ENCODE measurements at regions not wholly inside any gene's neighbourhood (a gene's known extent, or its start where the extent isn't known, plus 50 kb on each side); places are given as distances from the start of the nearest gene placed in this dataset.
A peak's percentile ranks its signal among the peaks of the same experiment; 100 is the strongest.

DNA sequence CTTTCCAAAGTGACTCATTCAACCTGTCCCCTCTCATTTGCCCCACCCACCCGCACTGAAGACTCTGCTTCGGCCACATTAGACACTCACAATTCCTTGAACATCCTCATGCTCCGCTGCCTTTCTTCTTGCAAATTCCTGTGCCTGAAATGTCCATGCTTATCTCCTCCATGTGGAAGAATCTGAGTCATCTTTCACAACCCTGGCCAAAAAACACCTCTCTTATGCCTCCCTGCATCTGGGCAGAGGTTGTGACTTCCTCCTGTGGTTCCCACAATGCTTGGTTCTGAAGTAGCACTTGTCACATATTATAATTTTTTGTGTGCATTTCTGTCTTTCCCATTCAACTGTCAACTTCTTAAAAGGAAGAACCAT is 238.6 kb downstream of the ENC1 start:
- H3K36me3 Mint-ChIP-seq (ENCODE audit: insufficient read depth): no peaks in the 10 kb centered on the region
- no peak overlapping the region for H3K4me3 Mint-ChIP-seq (ENCODE audit: low read depth)
- peaks cover 3% of the 10 kb centered on the region for H3K4me1 Mint-ChIP-seq (ENCODE audit: low read depth)
- no peak for DNase-seq (ENCODE audit: low spot score, unreplicated experiment)
- H3K27me3 Mint-ChIP-seq: no peaks in the 10 kb centered on the region
- TF ChIP-seq, protein P1, sequence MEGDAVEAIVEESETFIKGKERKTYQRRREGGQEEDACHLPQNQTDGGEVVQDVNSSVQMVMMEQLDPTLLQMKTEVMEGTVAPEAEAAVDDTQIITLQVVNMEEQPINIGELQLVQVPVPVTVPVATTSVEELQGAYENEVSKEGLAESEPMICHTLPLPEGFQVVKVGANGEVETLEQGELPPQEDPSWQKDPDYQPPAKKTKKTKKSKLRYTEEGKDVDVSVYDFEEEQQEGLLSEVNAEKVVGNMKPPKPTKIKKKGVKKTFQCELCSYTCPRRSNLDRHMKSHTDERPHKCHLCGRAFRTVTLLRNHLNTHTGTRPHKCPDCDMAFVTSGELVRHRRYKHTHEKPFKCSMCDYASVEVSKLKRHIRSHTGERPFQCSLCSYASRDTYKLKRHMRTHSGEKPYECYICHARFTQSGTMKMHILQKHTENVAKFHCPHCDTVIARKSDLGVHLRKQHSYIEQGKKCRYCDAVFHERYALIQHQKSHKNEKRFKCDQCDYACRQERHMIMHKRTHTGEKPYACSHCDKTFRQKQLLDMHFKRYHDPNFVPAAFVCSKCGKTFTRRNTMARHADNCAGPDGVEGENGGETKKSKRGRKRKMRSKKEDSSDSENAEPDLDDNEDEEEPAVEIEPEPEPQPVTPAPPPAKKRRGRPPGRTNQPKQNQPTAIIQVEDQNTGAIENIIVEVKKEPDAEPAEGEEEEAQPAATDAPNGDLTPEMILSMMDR (IDR thresholded peaks at IDR 0.05; ENCODE audit: unreplicated experiment): no peak
- H3K27ac Mint-ChIP-seq: no peak overlapping the region
- no peaks in the 10 kb centered on the region for H3K9me3 Mint-ChIP-seq (ENCODE audit: low read depth)

DNA sequence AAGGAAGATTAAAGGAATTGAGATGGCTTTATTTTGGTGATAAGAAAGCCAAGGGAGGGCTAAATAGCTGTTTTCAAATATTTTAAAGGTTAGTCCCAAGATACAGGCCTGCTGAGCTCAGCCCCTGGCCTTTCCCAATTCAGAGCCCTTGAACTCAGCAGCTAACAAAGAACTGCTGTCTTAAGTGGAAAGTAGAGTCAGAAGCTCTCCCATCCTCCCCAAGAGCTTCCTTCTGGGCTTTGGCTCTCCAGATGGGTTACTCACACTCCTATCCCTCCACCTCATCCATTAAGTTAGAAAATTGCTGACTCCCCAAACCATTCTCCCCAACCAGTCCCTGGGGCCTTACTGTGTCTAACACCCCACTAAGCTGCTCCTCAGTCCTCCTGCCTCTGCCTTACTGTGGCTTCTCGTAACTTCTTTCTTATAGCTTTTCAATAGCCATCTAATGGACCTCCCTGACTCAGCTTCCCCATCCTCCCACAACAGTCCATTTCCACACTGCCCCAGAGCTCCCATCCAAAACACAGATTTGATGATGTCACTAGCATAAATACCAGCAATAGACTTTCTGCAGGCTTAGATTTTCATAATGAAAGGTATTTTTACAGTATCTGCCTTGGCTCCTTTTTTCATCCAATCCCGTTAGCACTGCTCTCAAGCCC is 239.1 kb downstream of the ENC1 start:
- Mint-ChIP-seq H3K27me3 (no peaks in the 10 kb centered on the region), H3K27ac (no peak overlapping the region), H3K4me1 (ENCODE audit: low read depth) (peaks cover 7% of the 10 kb centered on the region), H3K9me3 (ENCODE audit: low read depth) (no peaks in the 10 kb centered on the region), H3K36me3 (ENCODE audit: insufficient read depth) (no peaks in the 10 kb centered on the region), H3K4me3 (ENCODE audit: low read depth) (no peak overlapping the region)
- TF ChIP-seq, protein P1 (IDR thresholded peaks at IDR 0.05; ENCODE audit: unreplicated experiment): no peak
- DNase-seq (ENCODE audit: low spot score, unreplicated experiment): no peak

DNA sequence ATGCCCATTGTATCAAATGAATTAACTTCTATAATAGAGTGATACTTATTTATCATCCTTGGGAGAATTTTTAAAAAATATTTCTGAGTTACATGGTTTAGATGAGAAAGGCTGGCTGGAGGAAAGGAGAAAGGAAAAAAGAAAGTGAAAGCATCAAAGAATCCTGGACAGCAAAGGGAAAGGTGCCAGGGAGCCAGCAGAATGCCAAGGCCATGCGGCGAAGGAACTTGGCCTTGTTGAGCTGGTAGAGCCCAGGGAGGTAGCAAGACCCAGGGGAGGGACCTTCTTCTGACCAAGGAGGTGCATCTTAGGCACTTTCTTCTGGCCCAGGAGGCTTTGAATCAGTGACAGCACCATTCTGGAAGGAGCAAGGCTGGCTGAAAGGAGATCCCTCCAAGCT is 240.5 kb downstream of the ENC1 start:
- Mint-ChIP-seq H3K36me3 (ENCODE audit: insufficient read depth) (no peaks in the 10 kb centered on the region), H3K9me3 (ENCODE audit: low read depth) (no peaks in the 10 kb centered on the region), H3K27me3 (no peaks in the 10 kb centered on the region), H3K27ac (no peak overlapping the region), H3K4me3 (ENCODE audit: low read depth) (no peak overlapping the region), H3K4me1 (ENCODE audit: low read depth) (peaks cover 16% of the 10 kb centered on the region)
- TF ChIP-seq, protein P1 (IDR thresholded peaks at IDR 0.05; ENCODE audit: unreplicated experiment): no peak
- DNase-seq (ENCODE audit: low spot score, unreplicated experiment): no peak

DNA sequence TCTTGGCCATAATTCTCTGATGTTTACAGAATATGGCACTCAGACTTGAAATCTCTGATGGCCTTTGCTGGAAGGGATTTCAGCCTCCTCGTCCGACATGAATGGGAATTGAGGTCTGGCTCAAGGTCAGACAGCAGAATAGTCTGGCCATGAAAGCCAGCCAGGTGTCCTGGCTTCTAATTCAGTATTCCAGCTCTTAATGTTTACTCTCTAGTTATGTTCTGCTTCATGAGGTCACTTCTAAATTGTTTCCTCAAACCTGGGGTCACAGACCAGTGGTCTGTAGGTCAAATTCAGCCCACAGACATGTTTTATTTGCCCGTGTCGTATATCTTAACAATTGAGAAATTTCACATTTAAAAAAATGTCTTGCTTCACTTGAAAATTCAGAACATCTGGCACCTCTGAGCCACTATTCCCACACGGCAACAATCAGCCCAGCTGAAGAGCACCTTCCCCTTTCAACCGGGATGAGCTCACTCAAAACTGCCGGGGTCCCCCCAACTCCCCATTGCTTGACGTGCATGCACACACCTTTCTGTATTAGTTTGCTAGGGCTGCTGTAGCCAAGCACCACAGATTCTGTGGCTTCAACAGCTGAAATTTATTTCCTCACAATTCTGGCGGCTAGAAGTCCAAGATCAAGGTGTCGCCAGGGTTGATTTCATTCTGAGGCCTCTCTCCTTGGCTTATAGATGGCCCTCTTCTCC is 243.5 kb downstream of the ENC1 start:
- H3K27ac Mint-ChIP-seq: no peak overlapping the region
- TF ChIP-seq, protein P1 (IDR thresholded peaks at IDR 0.05; ENCODE audit: unreplicated experiment): no peak
- no peaks in the 10 kb centered on the region for H3K36me3 Mint-ChIP-seq (ENCODE audit: insufficient read depth)
- H3K4me1 Mint-ChIP-seq (ENCODE audit: low read depth): peaks cover 34% of the 10 kb centered on the region
- DNase-seq (ENCODE audit: low spot score, unreplicated experiment): no peak
- no peak overlapping the region for H3K4me3 Mint-ChIP-seq (ENCODE audit: low read depth)
- H3K27me3 Mint-ChIP-seq: no peaks in the 10 kb centered on the region
- H3K9me3 Mint-ChIP-seq (ENCODE audit: low read depth): no peaks in the 10 kb centered on the region

DNA sequence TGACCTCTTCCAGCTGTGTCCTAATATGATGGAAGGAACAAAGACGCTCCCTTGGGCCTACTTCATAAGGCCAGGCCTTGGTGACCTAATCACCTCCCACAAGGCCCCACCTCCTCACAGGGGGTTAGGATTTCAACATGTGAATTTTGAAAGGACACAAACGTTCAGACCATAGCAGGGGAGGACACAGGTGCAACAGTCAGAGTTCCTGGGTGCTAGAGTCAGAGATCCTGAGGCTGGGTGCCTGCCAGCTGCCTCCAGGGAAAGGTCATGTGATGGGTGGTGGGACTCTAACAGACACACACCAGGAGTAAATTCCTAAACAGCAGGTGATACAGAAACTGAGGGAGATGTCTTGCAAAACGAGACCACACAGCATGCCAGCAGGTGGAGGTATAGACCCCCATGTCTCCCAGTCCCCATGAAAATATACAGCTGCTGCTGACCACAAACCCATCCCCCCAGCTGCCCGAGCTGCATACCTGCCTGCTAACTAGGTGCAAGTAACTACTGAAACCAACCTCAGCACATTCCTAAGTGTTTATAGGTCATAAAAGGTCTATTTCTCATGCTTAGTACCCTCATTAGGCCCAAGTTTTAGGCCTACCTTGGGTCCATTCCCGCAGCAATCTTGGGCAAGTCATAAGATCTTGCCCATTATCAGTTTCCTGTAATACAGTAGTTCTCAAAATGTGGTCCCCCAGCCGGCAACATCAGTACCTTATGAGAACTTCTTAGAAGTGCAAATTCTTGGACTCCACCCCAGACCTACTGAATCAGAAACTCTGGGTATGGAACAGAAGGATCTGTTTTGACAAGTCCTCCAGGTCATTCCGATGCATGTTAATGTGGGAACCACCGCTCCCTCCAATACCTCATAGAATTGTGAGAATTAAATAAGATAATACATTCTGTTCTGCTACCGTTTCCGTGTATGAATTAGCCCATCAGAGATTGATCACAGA is 245.3 kb downstream of the ENC1 start:
- Mint-ChIP-seq H3K27me3 (no peaks in the 10 kb centered on the region), H3K4me1 (ENCODE audit: low read depth) (peaks cover 35% of the 10 kb centered on the region), H3K36me3 (ENCODE audit: insufficient read depth) (no peaks in the 10 kb centered on the region), H3K4me3 (ENCODE audit: low read depth) (no peak overlapping the region), H3K9me3 (ENCODE audit: low read depth) (no peaks in the 10 kb centered on the region), H3K27ac (peak overlapping the region; percentile 82)
- peak; percentile 28 for DNase-seq (ENCODE audit: low spot score, unreplicated experiment)
- TF ChIP-seq, protein P1 (IDR thresholded peaks at IDR 0.05; ENCODE audit: unreplicated experiment): peak; percentile 42
